GM23338 (cell line): ENCODE measurements at regions not wholly inside any gene's neighbourhood (a gene's known extent, or its start where the extent isn't known, plus 50 kb on each side); places are given as distances from the start of the nearest gene placed in this dataset.

Source experiments
- ATAC-seq: fragments of 200-7000 bp; cut with Tn5 transposase; 3 replicates; pipeline ENCODE4 v1.9.1; 2020
- DNase-seq: peaks from one replicate; pipeline ENCODE4 v3.0.0-alpha.2; 2015; ENCODE audit warnings: low spot score
- H2AFZ ChIP-seq: fragments of 200-600 bp; sonication (generic); 2 replicates; pipeline ENCODE4 v1.8.0; 2016; ENCODE audit warnings: antibody characterized with exemption, mild to moderate bottlenecking, moderate library complexity
- H3F3A ChIP-seq: fragments of 200-600 bp; sonication (generic); replicated peaks from 2 replicates; pipeline ENCODE4 v1.8.0; 2017; ENCODE audit warnings: antibody characterized with exemption, mixed run types, low read depth
- H3K27ac ChIP-seq: fragments of 200-600 bp; sonication (generic); 2 replicates; pipeline ENCODE4 v1.6.1; 2016; ENCODE audit warnings: low read depth
- H3K27me3 ChIP-seq: fragments of 200-600 bp; sonication (generic); 2 replicates; pipeline ENCODE4 v1.8.0; 2016; ENCODE audit warnings: mild to moderate bottlenecking, mixed run types, moderate library complexity; ENCODE audit not compliant: insufficient read depth
- H3K36me3 ChIP-seq: fragments of 200-600 bp; sonication (generic); 2 replicates; pipeline ENCODE4 v1.8.0; 2016; ENCODE audit warnings: mild to moderate bottlenecking; ENCODE audit not compliant: insufficient read depth
- H3K4me1 ChIP-seq: fragments of 200-600 bp; sonication (generic); 2 replicates; pipeline ENCODE4 v1.8.0; 2016; ENCODE audit warnings: mild to moderate bottlenecking, moderate library complexity; ENCODE audit not compliant: insufficient read depth
- H3K4me2 ChIP-seq: fragments of 200-600 bp; sonication (generic); 2 replicates; pipeline ENCODE4 v1.7.1; 2017; ENCODE audit warnings: mixed run types
- H3K4me3 ChIP-seq: fragments of 200-600 bp; sonication (generic); 2 replicates; pipeline ENCODE4 v1.6.1; 2016; ENCODE audit warnings: mixed run types
- H3K79me2 ChIP-seq: fragments of 200-600 bp; sonication (generic); replicated peaks from 2 replicates; pipeline ENCODE4 v1.8.0; 2017; ENCODE audit warnings: mild to moderate bottlenecking; ENCODE audit not compliant: insufficient read depth
- H3K9me2 ChIP-seq: fragments of 200-600 bp; sonication (generic); 2 replicates; pipeline ENCODE4 v1.8.0; 2017; ENCODE audit not compliant: insufficient read depth
- H4K20me1 ChIP-seq: fragments of 200-600 bp; sonication (generic); replicated peaks from 2 replicates; pipeline ENCODE4 v1.8.0; 2017; ENCODE audit warnings: mild to moderate bottlenecking; ENCODE audit not compliant: insufficient read depth
- H3K27ac Mint-ChIP-seq: 2 replicates; pipeline ENCODE4 v1.8.0; 2020; ENCODE audit warnings: inconsistent platforms, mild to moderate bottlenecking, moderate library complexity, mixed read lengths
- H3K27me3 Mint-ChIP-seq: 3 replicates; pipeline ENCODE4 v1.8.0; 2022; ENCODE audit warnings: low read depth, mild to moderate bottlenecking, moderate library complexity, mixed read lengths, inconsistent platforms; ENCODE audit not compliant: insufficient read depth, poor library complexity
- H3K36me3 Mint-ChIP-seq: 3 replicates; pipeline ENCODE4 v1.8.0; 2021; ENCODE audit warnings: low read depth, mild to moderate bottlenecking, inconsistent platforms, moderate library complexity, mixed read lengths
- H3K4me1 Mint-ChIP-seq: 3 replicates; pipeline ENCODE4 v1.8.0; 2020; ENCODE audit warnings: mild to moderate bottlenecking, inconsistent platforms, mixed read lengths
- H3K4me3 Mint-ChIP-seq: 3 replicates; pipeline ENCODE4 v1.8.0; 2021; ENCODE audit warnings: moderate library complexity, mild to moderate bottlenecking, inconsistent platforms, mixed read lengths
- H3K9me3 Mint-ChIP-seq: 3 replicates; pipeline ENCODE4 v1.8.0; 2020; ENCODE audit warnings: moderate library complexity, mild to moderate bottlenecking, inconsistent platforms, mixed read lengths
- CREB1 ChIP-seq: fragments of 250-450 bp; sonication (Bioruptor Pico); IDR thresholded peaks from 2 replicates; pipeline ENCODE4 v1.5.0; 2020; ENCODE audit warnings: low read depth, mild to moderate bottlenecking, moderate library complexity
- ETS1 ChIP-seq: IDR thresholded peaks from 2 replicates; pipeline ENCODE4 v1.6.1; 2016; ENCODE audit warnings: antibody characterized with exemption
- EZH2phosphoT487 ChIP-seq: fragments of 200-600 bp; sonication (generic); IDR thresholded peaks from one replicate; pipeline ENCODE4 v1.8.1; 2018; ENCODE audit warnings: antibody characterized with exemption; ENCODE audit not compliant: unreplicated experiment
- POLR2AphosphoS5 ChIP-seq: IDR thresholded peaks from 2 replicates; pipeline ENCODE4 v1.6.1; 2016; ENCODE audit warnings: antibody characterized with exemption, low read depth
- ZNF114 ChIP-seq: fragments of 250-450 bp; sonication (Bioruptor Pico); IDR thresholded peaks from 2 replicates; pipeline ENCODE4 v1.5.0; 2020; ENCODE audit warnings: mild to moderate bottlenecking, moderate library complexity
- ZNF462 ChIP-seq: fragments of 250-450 bp; sonication (Bioruptor Pico); IDR thresholded peaks from 2 replicates; pipeline ENCODE4 v1.5.0; 2020; ENCODE audit warnings: mild to moderate bottlenecking, moderate library complexity
- TF ChIP-seq, protein P1 (sequence below), 2 experiments: fragments of 200-600 bp in 1 of 2; sonication (generic) in 1 of 2; conservative IDR thresholded peaks; 2 replicates each; pipeline versions ENCODE4 v1.5.1 to v1.6.1; 2016 to 2017; ENCODE audit warnings: antibody characterized with exemption in 2 of 2, low read depth in 2 of 2, mild to moderate bottlenecking in 2 of 2, moderate library complexity in 1 of 2
- TF ChIP-seq, protein P2 (sequence below): IDR thresholded peaks from one replicate; pipeline ENCODE4 v1.6.1; 2018; ENCODE audit warnings: antibody characterized with exemption; ENCODE audit not compliant: unreplicated experiment

DNA sequence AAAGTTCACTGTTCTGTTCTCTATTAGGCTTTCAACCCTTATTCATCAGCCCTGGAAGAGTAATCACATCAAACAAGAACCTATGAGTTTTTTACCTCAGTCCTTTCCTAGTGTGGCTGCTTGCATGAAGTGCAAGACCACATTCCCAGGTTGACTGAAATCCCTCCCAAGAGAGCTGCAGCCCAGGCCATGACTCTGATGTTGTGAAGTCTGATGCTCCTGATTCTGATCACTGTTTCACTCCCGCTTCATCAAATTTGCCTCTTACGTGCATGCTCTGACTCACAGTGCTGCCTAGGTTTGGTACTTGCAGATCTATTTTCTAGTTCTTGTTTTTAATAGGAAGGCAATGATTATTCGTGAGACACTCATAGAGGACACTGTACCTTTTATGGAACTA, 58.2 kb upstream of the DSEL start (continued):
- TF ChIP-seq ZNF462 (CRISPR knock-in tag), result no peak
- no peak for TF ChIP-seq ETS1
- TF ChIP-seq, protein P1, sequence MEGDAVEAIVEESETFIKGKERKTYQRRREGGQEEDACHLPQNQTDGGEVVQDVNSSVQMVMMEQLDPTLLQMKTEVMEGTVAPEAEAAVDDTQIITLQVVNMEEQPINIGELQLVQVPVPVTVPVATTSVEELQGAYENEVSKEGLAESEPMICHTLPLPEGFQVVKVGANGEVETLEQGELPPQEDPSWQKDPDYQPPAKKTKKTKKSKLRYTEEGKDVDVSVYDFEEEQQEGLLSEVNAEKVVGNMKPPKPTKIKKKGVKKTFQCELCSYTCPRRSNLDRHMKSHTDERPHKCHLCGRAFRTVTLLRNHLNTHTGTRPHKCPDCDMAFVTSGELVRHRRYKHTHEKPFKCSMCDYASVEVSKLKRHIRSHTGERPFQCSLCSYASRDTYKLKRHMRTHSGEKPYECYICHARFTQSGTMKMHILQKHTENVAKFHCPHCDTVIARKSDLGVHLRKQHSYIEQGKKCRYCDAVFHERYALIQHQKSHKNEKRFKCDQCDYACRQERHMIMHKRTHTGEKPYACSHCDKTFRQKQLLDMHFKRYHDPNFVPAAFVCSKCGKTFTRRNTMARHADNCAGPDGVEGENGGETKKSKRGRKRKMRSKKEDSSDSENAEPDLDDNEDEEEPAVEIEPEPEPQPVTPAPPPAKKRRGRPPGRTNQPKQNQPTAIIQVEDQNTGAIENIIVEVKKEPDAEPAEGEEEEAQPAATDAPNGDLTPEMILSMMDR (conservative IDR thresholded peaks at IDR 0.05; ENCODE audit: low read depth in 2 of 2), result no peak
- no peak for TF ChIP-seq POLR2AphosphoS5
- no peak for TF ChIP-seq EZH2phosphoT487

GRCh38 chr18:67568166-67568565, 51.6 kb upstream of the DSEL start:
- H3K4me1 Mint-ChIP-seq, result peaks cover 7% of the 10 kb centered on the region; the same call in 2 of the 3 replicates
- DNase-seq (peak; percentile 15), ATAC-seq (peak; percentile 46; the same call in 2 of the 3 replicates)
- H3K4me2 ChIP-seq, result no peak overlapping the region
- no peak overlapping the region for H2AFZ ChIP-seq
- H3K4me3 ChIP-seq, result no peak overlapping the region
- no peaks in the 10 kb centered on the region for H4K20me1 ChIP-seq
- no peaks in the 10 kb centered on the region for H3K27me3 ChIP-seq
- no peaks in the 10 kb centered on the region for H3K36me3 Mint-ChIP-seq
- no peaks in the 10 kb centered on the region for H3F3A ChIP-seq
- no peak overlapping the region for H3K27ac ChIP-seq
- H3K4me3 Mint-ChIP-seq, result no peak overlapping the region
- no peaks in the 10 kb centered on the region for H3K79me2 ChIP-seq
- H3K27me3 Mint-ChIP-seq, result no peaks in the 10 kb centered on the region
- H3K36me3 ChIP-seq, result no peaks in the 10 kb centered on the region
- H3K9me3 Mint-ChIP-seq, result no peaks in the 10 kb centered on the region
- H3K27ac Mint-ChIP-seq, result no peak overlapping the region
- H3K4me1 ChIP-seq, result no peaks in the 10 kb centered on the region
- 0 out of 2 replicates have a peak, but pooled peaks cover 3% of the 10 kb centered on the region for H3K9me2 ChIP-seq
- no peak for TF ChIP-seq POLR2AphosphoS5
- no peak for TF ChIP-seq ZNF114
- TF ChIP-seq, protein P2, sequence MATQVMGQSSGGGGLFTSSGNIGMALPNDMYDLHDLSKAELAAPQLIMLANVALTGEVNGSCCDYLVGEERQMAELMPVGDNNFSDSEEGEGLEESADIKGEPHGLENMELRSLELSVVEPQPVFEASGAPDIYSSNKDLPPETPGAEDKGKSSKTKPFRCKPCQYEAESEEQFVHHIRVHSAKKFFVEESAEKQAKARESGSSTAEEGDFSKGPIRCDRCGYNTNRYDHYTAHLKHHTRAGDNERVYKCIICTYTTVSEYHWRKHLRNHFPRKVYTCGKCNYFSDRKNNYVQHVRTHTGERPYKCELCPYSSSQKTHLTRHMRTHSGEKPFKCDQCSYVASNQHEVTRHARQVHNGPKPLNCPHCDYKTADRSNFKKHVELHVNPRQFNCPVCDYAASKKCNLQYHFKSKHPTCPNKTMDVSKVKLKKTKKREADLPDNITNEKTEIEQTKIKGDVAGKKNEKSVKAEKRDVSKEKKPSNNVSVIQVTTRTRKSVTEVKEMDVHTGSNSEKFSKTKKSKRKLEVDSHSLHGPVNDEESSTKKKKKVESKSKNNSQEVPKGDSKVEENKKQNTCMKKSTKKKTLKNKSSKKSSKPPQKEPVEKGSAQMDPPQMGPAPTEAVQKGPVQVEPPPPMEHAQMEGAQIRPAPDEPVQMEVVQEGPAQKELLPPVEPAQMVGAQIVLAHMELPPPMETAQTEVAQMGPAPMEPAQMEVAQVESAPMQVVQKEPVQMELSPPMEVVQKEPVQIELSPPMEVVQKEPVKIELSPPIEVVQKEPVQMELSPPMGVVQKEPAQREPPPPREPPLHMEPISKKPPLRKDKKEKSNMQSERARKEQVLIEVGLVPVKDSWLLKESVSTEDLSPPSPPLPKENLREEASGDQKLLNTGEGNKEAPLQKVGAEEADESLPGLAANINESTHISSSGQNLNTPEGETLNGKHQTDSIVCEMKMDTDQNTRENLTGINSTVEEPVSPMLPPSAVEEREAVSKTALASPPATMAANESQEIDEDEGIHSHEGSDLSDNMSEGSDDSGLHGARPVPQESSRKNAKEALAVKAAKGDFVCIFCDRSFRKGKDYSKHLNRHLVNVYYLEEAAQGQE, result no peak
- TF ChIP-seq CREB1, result 0 out of 2 replicates have a peak, but pooled peaks have one; percentile 12
